ENCODE measurements at regions not wholly inside any gene's neighbourhood (a gene's known extent, or its start where the extent isn't known, plus 50 kb on each side); places are given as distances from the start of the nearest gene placed in this dataset.
"Not testable (repeated sequence)": the region's sequence is repeated elsewhere in the genome, so short reads cannot be mapped to it uniquely, and the experiment has no call there.

- intact Hi-C loops (cut with micrococcal nuclease; ENCODE audit: unreplicated experiment), result no loop called here
- Histone ChIP-seq H3K79me2 (ENCODE audit: insufficient read depth, low read depth, low read length) (no peaks in the 10 kb centered on the region), H4K20me1 (ENCODE audit: insufficient read depth, low read length) (no peaks in the 10 kb centered on the region), H3K4me3 (ENCODE audit: low read depth, low read length, poor library complexity, severe bottlenecking) (no peak overlapping the region), H3K36me3 (ENCODE audit: insufficient read depth, low read length) (no peaks in the 10 kb centered on the region), H3K4me1 (ENCODE audit: insufficient read depth, low read length, poor library complexity, severe bottlenecking) (no peaks in the 10 kb centered on the region), H3K9me2 (ENCODE audit: insufficient read depth, low read length) (no peaks in the 10 kb centered on the region), H3K4me2 (ENCODE audit: low read length) (no peak overlapping the region), H2AFZ (ENCODE audit: low read length) (no peak overlapping the region), H3K9me3 (ENCODE audit: low read length) (no peaks in the 10 kb centered on the region), H3K27ac (ENCODE audit: low read depth, low read length, poor library complexity, severe bottlenecking) (no peak overlapping the region)
- BruUV-seq (replicated peaks), result no TSS peak
- ChIA-PET POLR2A (no interaction called here), CTCF (ENCODE audit: unreplicated experiment) (no interaction called here)
- no peak for DNase-seq (ENCODE audit: low spot score)
- TF ChIP-seq EZH2phosphoT487 (IDR thresholded peaks at IDR 0.05; ENCODE audit: borderline replicate concordance, low read depth, low read length), result no peak
- TF ChIP-seq CTCF (conservative IDR thresholded peaks at IDR 0.05; ENCODE audit: low read length), result no peak
Measured at GRCh38 chr6:69542494-69542893, 254.3 kb downstream of the LMBRD1 start.

- Histone ChIP-seq H3K4me3 (ENCODE audit: low read depth, low read length, poor library complexity, severe bottlenecking) (no peak overlapping the region), H3K4me1 (ENCODE audit: insufficient read depth, low read length, poor library complexity, severe bottlenecking) (no peaks in the 10 kb centered on the region), H3K27ac (ENCODE audit: low read depth, low read length, poor library complexity, severe bottlenecking) (no peak overlapping the region), H2AFZ (ENCODE audit: low read length) (no peak overlapping the region), H4K20me1 (ENCODE audit: insufficient read depth, low read length) (no peaks in the 10 kb centered on the region), H3K9me3 (ENCODE audit: low read length) (no peaks in the 10 kb centered on the region), H3K9me2 (ENCODE audit: insufficient read depth, low read length) (no peaks in the 10 kb centered on the region), H3K36me3 (ENCODE audit: insufficient read depth, low read length) (no peaks in the 10 kb centered on the region), H3K79me2 (ENCODE audit: insufficient read depth, low read depth, low read length) (no peaks in the 10 kb centered on the region), H3K4me2 (ENCODE audit: low read length) (no peak overlapping the region)
- no TSS peak for BruUV-seq (replicated peaks)
- CTCF ChIA-PET (ENCODE audit: unreplicated experiment), result no interaction called here
- intact Hi-C loops (cut with micrococcal nuclease; ENCODE audit: unreplicated experiment), result no loop called here
- TF ChIP-seq CTCF (conservative IDR thresholded peaks at IDR 0.05; ENCODE audit: low read length), result no peak
- no peak for TF ChIP-seq EZH2phosphoT487 (IDR thresholded peaks at IDR 0.05; ENCODE audit: borderline replicate concordance, low read depth, low read length)
- no peak for DNase-seq (ENCODE audit: low spot score)
- POLR2A ChIA-PET, result interaction anchor here (1.0 kb wide), 1 partner anchor 20 kb away, joined by 3 read pairs; no protein-coding TSS in a partner anchor
Measured at GRCh38 chr6:69527921-69528476, 268.8 kb downstream of the LMBRD1 start.

- H3K36me3 ChIP-seq (ENCODE audit: insufficient read depth, low read length); H3K9me2 ChIP-seq (ENCODE audit: insufficient read depth, low read length); H3K4me1 ChIP-seq (ENCODE audit: insufficient read depth, low read length, poor library complexity, severe bottlenecking); H3K79me2 ChIP-seq (ENCODE audit: insufficient read depth, low read depth, low read length); H3K27ac ChIP-seq (ENCODE audit: low read depth, low read length, poor library complexity, severe bottlenecking); H3K4me2 ChIP-seq (ENCODE audit: low read length); BruUV-seq (replicated peaks); H3K9me3 ChIP-seq (ENCODE audit: low read length); H2AFZ ChIP-seq (ENCODE audit: low read length); H4K20me1 ChIP-seq (ENCODE audit: insufficient read depth, low read length); DNase-seq (ENCODE audit: low spot score); H3K4me3 ChIP-seq (ENCODE audit: low read depth, low read length, poor library complexity, severe bottlenecking); POLR2A ChIA-PET; intact Hi-C loops (cut with micrococcal nuclease; ENCODE audit: unreplicated experiment); CTCF ChIA-PET (ENCODE audit: unreplicated experiment): not testable (repeated sequence)
Measured at GRCh38 chr6:69515480-69515879, 281.3 kb downstream of the LMBRD1 start.
